HUES6 (cell line): ENCODE measurements at regions not wholly inside any gene's neighbourhood (a gene's known extent, or its start where the extent isn't known, plus 50 kb on each side); places are given as distances from the start of the nearest gene placed in this dataset.

Experiments used
- H3K27ac ChIP-seq: 2 replicates; pipeline ENCODE4 v1.7.0; 2013; ENCODE audit warnings: low read depth, mild to moderate bottlenecking, low read length, inconsistent platforms
- H3K27me3 ChIP-seq: 2 replicates; pipeline ENCODE4 v1.6.1; 2013; ENCODE audit warnings: low read length; ENCODE audit not compliant: control insufficient read depth, insufficient read depth
- H3K36me3 ChIP-seq: 2 replicates; pipeline ENCODE4 v1.6.1; 2013; ENCODE audit warnings: low read length; ENCODE audit not compliant: control insufficient read depth, insufficient read depth
- H3K4me1 ChIP-seq: 2 replicates; pipeline ENCODE4 v1.6.1; 2013; ENCODE audit warnings: low read length; ENCODE audit not compliant: control insufficient read depth, insufficient read depth
- H3K4me3 ChIP-seq: 2 replicates; pipeline ENCODE4 v1.5.1; 2013; ENCODE audit warnings: low read depth, low read length
- H3K9ac ChIP-seq: one replicate; pipeline ENCODE4 v1.6.1; 2013; ENCODE audit warnings: mild to moderate bottlenecking, low read length
- H3K9me3 ChIP-seq: 2 replicates; pipeline ENCODE4 v1.6.1; 2013; ENCODE audit warnings: low read depth, low read length; ENCODE audit not compliant: control insufficient read depth, insufficient read depth

DNA sequence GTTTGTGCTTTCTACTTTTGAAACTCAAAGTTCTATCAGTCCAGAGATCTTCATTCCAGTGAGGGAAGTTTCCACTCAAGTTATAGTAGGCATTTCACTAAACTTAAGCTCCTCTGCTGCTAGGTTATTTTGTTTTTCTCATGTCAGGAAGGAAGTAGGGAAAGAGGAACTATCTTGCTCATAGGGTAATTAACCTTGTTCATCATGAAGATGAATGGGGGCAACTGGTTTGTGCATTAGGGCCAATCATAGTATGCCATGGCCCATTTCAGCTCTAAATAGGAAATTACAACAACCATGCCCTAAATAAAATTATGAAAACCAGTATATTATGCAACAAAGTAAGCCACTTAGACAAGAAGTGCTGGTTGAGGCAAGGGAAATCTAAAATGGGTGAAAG, 804.7 kb upstream of the NDST4 start:
- Histone ChIP-seq H3K27ac (no peak overlapping the region), H3K36me3 (no peaks in the 10 kb centered on the region), H3K27me3 (no peaks in the 10 kb centered on the region), H3K4me1 (no peaks in the 10 kb centered on the region), H3K9me3 (no peaks in the 10 kb centered on the region), H3K9ac (no peak overlapping the region), H3K4me3 (no peak overlapping the region)

DNA sequence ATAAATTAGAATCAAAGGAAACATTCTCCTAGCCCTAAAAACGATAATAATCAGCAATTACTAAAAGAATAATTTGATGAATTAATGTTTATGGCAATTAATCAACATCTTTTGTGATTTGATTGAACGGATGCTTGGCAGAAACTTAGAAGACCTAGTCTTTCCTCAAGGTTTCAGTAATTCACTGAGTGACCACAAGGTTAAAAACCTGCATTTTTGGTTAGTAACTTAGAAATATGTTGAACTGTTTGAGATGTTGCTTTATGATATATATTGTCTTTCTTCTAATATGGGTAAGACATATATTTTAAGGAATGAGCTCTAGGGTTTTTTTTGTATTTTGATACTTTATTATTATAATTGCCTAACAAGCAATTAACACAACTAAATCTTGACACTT, 793.0 kb upstream of the NDST4 start:
- Histone ChIP-seq H3K9ac (no peak overlapping the region), H3K27me3 (no peaks in the 10 kb centered on the region), H3K36me3 (no peaks in the 10 kb centered on the region), H3K4me3 (no peak overlapping the region), H3K9me3 (peaks cover 3% of the 10 kb centered on the region; the same call in 1 of the 2 replicates), H3K4me1 (no peaks in the 10 kb centered on the region), H3K27ac (no peak overlapping the region)

DNA sequence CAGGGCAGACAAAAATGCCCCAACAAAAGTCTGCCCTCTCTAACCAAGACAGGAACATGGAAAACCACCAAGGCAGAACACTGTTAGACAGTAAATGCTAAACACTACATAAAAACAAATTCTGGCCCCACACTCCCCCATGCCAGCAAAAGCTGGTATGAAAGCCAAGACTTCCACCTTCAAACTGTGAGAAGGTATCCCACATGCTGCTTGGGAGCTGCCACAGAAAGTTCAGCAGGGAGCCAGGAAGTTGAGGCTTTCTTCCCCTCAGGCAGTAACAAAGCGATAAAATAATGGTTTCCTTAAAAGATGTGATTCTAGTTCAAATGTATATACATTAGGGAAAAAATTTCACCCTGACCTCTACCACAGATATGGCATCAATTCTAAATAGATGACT, 770.4 kb upstream of the NDST4 start:
- Histone ChIP-seq H3K4me1 (no peaks in the 10 kb centered on the region), H3K27ac (no peak overlapping the region), H3K36me3 (no peaks in the 10 kb centered on the region), H3K4me3 (no peak overlapping the region), H3K9me3 (no peaks in the 10 kb centered on the region), H3K27me3 (no peaks in the 10 kb centered on the region), H3K9ac (no peak overlapping the region)

DNA sequence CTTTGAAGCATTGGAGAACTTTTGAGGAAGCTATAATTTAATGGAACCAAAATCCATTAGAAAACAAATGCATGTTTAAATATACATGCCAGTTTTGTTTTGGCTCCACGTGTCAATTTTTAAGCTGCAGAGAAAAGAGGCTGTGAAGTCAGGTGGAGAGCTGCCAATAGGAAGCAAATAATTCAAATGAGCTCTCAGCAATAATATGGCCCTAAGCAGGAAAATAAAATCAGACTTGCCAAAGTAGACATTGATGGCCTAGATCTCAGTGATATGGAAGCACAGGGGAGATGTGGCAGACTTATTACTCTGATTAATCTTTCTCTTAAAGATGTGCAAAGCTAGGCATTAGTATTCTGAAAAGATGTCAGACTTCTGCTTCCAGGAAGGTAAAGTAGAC, 769.8 kb upstream of the NDST4 start:
- H3K9ac ChIP-seq, result no peak overlapping the region
- no peaks in the 10 kb centered on the region for H3K9me3 ChIP-seq
- no peak overlapping the region for H3K4me3 ChIP-seq
- H3K36me3 ChIP-seq, result no peaks in the 10 kb centered on the region
- H3K27ac ChIP-seq, result no peak overlapping the region
- no peaks in the 10 kb centered on the region for H3K27me3 ChIP-seq
- H3K4me1 ChIP-seq, result no peaks in the 10 kb centered on the region

DNA sequence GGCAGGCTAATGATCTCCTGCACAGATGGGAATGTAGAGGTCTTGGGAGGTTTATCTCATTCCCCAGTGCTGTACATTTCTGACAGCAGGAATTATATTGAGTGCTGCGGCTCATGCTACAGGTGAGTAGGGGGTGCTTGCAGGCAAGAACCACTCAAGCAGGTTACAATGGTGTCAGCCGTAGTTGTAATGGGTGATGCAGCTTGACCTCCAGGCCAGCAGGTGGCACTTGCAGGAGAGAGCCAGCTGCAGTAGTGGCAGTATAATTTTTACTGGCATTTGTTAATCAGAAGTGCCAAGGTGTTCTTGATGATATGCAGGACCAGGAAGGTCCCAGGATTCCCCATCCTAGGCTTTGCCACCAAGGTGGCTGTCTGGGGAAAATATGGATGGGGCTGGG, 759.6 kb upstream of the NDST4 start:
- H3K27me3 ChIP-seq, result no peaks in the 10 kb centered on the region
- H3K9me3 ChIP-seq, result no peaks in the 10 kb centered on the region
- H3K4me3 ChIP-seq, result no peak overlapping the region
- no peaks in the 10 kb centered on the region for H3K4me1 ChIP-seq
- no peaks in the 10 kb centered on the region for H3K36me3 ChIP-seq
- no peak overlapping the region for H3K27ac ChIP-seq
- H3K9ac ChIP-seq, result no peak overlapping the region

DNA sequence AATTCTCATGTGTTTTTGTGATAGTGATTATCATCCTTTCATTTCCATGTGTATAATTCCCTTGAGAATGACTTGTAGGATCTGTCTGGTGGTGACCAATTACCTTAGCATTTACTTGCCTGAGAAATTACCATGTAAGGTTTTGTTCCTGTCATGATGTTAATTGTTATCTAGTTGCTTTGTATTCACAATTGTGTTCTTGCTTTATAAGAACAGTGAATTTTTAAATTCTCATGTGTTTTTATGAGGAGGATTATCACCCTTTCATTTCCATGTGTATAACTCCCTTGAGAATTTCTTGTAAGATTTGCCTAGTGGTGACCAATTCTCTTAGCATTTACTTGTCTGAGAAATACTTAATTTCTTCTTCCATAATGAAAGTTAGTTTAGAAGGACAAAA, 758.2 kb upstream of the NDST4 start:
- H3K27ac ChIP-seq, result no peak overlapping the region
- H3K9me3 ChIP-seq, result no peaks in the 10 kb centered on the region
- no peaks in the 10 kb centered on the region for H3K36me3 ChIP-seq
- no peak overlapping the region for H3K9ac ChIP-seq
- no peaks in the 10 kb centered on the region for H3K27me3 ChIP-seq
- H3K4me1 ChIP-seq, result no peaks in the 10 kb centered on the region
- no peak overlapping the region for H3K4me3 ChIP-seq

DNA sequence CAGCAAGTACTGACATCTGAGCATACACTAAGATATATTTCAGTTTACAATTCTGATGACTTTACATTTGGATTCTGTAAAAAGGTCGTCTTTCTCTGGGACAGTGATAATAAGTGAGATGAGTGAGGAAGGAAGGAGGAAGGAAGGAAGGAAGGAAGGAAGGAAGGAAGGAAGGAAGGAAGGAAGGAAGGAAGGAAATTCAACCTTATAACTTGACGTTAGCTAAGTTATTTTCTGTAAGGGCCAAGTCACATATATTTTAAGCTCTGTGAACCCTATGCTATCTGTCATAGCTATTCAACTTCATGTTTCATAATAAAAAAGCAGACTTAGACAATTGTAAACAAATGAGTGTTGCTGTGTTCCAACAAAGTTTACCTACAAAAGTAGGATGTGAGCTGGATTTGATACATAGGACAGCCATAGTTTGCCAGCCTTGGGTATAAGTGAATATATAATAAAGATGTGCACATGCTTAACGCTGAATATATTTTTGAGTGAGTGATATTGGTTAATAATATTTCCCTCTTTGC, 753.0 kb upstream of the NDST4 start:
- Histone ChIP-seq H3K27me3 (no peaks in the 10 kb centered on the region), H3K4me1 (no peaks in the 10 kb centered on the region), H3K9ac (no peak overlapping the region), H3K27ac (no peak overlapping the region), H3K9me3 (no peaks in the 10 kb centered on the region), H3K4me3 (no peak overlapping the region), H3K36me3 (no peaks in the 10 kb centered on the region)

DNA sequence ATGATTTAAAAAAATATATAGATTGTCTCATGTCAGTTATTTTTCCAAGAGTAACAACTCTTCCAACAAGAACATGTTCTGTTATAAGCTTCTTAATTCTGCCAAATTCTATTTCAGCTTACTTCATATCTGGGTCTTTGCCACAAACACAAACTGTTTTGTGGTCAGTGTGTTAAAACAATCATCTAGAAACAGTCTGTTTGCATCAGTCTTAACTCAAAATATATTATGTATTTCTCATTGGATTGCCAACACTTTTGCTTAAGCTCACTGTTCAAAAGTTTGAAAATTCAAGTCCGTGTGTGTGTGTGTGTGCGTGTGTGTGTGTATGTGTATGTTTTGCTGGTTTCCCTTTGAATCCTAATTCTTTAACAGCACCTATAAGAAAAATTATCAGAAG, 752.3 kb upstream of the NDST4 start:
- Histone ChIP-seq H3K4me1 (no peaks in the 10 kb centered on the region), H3K9ac (no peak overlapping the region)

DNA sequence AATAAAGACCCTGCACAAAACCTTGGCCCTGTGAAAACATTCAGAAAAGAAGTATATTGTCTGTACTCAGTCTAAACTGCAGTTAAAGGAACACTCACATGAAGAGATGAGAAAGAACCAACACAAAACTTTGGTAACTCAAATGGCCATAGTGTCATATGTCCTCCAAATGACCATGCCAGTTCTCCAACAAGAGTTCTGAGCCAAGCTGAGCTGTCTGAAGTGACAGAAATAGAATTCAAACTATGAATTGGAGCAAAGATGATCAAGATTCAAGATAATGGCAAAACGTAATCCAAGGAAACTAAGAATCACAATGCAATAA, 739.3 kb upstream of the NDST4 start:
- no peaks in the 10 kb centered on the region for H3K9me3 ChIP-seq
- H3K36me3 ChIP-seq, result no peaks in the 10 kb centered on the region
- no peak overlapping the region for H3K9ac ChIP-seq
- no peak overlapping the region for H3K4me3 ChIP-seq
- H3K4me1 ChIP-seq, result 0 out of 2 replicates have a peak, but pooled peaks cover 4% of the 10 kb centered on the region
- H3K27me3 ChIP-seq, result no peaks in the 10 kb centered on the region
- no peak overlapping the region for H3K27ac ChIP-seq

More for the DNA sequence above, 752.3 kb upstream of the NDST4 start:
- Histone ChIP-seq H3K9me3 (no peaks in the 10 kb centered on the region), H3K27me3 (no peaks in the 10 kb centered on the region), H3K27ac (no peak overlapping the region), H3K36me3 (no peaks in the 10 kb centered on the region), H3K4me3 (no peak overlapping the region)

DNA sequence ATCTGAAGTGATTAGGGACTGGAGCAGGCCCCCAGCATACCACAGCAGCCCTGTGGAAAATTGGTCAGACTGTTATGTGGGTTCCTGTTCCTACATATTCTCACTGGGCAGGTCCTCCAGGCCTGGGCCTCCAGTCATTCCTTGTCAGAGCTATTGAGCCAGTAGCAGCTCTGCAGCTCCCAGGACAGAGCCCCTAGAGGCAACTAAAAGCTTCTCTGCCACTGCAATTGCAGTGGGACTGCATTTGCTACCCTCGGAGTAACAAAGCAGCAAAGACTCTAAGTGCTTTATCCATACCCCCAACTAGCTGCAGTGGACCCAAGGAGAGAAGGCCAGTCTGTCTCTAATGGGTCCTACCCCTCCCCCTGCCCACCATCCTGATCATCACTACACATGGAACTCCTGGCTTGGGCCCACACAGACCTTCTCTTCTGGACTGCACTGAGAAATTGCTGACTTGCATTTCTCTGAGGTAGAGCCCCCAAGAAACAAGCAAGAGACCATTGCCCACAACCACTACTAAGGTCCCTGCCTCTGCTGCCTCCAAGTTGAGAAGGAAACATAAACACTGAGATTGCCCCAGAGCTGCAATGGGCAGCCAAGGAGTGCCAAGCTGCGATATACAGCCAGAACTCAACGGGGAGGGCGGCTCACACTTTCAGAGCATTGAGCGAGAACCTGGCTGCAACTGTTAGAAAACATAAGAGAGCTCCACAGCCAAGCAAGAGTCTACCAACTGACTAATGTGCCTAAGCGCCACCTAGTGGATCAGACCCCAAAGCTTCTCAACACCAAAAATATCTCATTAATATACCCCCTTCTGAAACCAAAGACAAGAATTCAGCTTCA, 738.7 kb upstream of the NDST4 start:
- 0 out of 2 replicates have a peak, but pooled peaks cover 4% of the 10 kb centered on the region for H3K4me1 ChIP-seq
- no peak overlapping the region for H3K27ac ChIP-seq
- H3K27me3 ChIP-seq, result no peaks in the 10 kb centered on the region
- H3K9me3 ChIP-seq, result no peaks in the 10 kb centered on the region
- no peaks in the 10 kb centered on the region for H3K36me3 ChIP-seq
- H3K9ac ChIP-seq, result no peak overlapping the region
- no peak overlapping the region for H3K4me3 ChIP-seq

DNA sequence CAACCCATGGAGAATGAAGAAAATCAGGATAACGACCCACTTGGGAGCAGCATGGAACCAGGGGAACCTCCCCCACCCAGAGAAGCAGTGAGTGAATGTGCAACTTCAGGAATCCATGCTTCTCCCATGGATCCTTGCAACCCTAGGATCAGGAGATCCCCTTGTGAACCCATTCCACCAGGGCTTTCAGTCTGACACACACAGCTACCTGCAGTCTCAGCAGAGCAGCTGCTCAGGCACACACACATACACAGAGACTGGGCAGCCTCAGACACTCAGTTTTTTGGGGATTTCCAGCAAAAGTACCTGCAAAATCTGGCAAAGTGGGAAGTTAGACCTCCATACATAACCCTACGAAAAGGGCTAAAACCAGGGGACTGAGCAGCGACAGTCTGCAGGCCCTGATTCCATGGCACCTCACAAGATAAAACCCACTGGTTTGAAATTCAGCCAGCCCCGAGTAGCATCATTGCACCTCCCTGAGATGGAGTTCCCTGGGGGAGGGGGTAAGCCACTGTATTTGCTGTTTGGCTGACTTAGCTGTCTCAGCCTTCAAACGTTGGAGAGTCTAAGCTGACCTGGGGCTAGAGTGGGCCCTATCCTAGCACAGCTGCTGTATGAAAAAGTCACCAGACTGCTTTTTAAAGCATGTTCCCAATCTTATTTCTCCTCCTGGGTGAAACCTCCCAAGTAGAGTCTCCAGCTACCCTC, 737.5 kb upstream of the NDST4 start:
- Histone ChIP-seq H3K4me3 (no peak overlapping the region), H3K9ac (no peak overlapping the region), H3K27me3 (no peaks in the 10 kb centered on the region), H3K27ac (no peak overlapping the region), H3K4me1 (0 out of 2 replicates have a peak, but pooled peaks cover 4% of the 10 kb centered on the region), H3K9me3 (no peaks in the 10 kb centered on the region), H3K36me3 (no peaks in the 10 kb centered on the region)
